HG03280 (cell line): ENCODE measurements at regions not wholly inside any gene's neighbourhood (a gene's known extent, or its start where the extent isn't known, plus 50 kb on each side); places are given as distances from the start of the nearest gene placed in this dataset.
A peak's percentile ranks its signal among the peaks of the same experiment; 100 is the strongest.

Experiments
- ATAC-seq: cut with Tn5 transposase; IDR thresholded peaks from one replicate; pipeline ENCODE4 v1.9.1; 2021; ENCODE audit warnings: mild to moderate bottlenecking, moderate library complexity; ENCODE audit not compliant: unreplicated experiment

GRCh38 chr12:93042684-93043083 is 113.6 kb upstream of the EEA1 start:
- no peak for ATAC-seq

DNA sequence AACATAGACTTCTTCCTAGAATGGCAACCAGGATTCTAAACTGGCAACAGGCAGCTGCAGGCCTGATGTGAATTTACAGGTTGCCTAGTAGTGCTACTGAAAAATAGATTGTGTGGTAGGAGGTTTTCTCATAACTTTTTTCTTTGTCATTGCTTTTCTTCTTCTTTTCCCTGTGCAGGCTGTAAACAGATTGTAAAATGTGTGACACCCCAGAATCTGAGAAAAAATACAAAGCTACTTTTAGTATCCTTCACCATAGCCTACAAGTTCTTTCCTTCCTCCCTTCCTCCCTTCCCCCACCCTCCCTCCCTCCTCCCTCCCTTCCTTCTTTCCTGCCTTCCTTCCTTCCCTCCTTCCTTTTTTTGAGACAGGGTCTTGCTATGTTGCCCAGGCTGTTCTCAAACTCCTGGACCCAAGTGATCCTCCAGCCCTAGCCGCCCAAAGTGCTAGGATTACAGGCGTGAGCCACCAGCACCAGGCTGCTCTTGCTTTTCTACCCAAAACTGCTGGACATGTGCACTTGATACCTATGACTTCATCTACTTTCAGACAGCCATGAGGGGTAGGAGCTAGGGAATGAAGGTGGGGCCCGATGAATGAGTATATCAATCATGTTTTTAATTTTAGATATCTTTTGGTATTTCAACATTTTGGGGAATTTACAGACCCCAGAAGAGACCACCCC is 114.2 kb upstream of the EEA1 start:
- ATAC-seq = no peak

DNA sequence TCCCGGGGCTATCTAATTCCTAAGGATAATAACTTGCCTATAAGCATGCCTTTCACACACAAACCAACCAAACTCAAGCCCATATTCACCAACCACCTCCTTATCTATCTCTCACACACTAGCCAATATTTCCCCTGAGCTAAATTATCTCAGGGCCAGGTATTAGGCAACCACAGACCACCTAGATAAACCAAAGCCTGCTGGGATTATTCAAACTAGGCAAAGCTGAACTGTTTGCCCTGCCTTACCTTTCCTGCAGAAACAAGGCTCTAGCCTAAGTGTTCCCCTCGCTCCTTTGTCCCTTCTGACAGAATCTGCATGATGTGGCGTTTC is 114.7 kb upstream of the EEA1 start:
- no peak for ATAC-seq

DNA sequence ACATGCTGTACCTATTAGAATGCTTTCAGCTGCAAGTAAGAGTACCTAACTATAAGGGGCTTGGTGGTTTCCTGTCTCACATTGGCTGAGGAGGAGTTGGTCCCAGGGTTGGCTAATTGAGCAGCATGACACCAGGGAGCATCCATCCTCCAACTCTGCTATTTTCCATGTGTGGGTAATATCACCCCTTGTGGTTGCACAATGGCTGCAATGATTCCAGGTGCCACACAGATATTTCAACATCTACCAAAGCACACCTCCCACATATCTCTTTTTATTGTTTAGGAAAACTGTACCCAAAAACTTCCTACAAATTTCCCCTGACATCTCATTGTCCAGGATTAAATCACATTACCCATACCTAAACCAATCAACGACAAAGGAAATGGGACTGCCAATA is 118.0 kb upstream of the EEA1 start:
- no peak for ATAC-seq

GRCh38 chr12:93048656-93049055 is 119.6 kb upstream of the EEA1 start:
- no peak for ATAC-seq

- no peak for ATAC-seq
Measured at GRCh38 chr12:93050026-93050747, 121.1 kb upstream of the EEA1 start.

GRCh38 chr12:93050748-93051081 is 121.6 kb upstream of the EEA1 start:
- ATAC-seq = no peak

- ATAC-seq = no peak
Measured at GRCh38 chr12:93054021-93054420, 124.9 kb upstream of the EEA1 start.

GRCh38 chr12:93055221-93055620 is 126.1 kb upstream of the EEA1 start:
- no peak for ATAC-seq

DNA sequence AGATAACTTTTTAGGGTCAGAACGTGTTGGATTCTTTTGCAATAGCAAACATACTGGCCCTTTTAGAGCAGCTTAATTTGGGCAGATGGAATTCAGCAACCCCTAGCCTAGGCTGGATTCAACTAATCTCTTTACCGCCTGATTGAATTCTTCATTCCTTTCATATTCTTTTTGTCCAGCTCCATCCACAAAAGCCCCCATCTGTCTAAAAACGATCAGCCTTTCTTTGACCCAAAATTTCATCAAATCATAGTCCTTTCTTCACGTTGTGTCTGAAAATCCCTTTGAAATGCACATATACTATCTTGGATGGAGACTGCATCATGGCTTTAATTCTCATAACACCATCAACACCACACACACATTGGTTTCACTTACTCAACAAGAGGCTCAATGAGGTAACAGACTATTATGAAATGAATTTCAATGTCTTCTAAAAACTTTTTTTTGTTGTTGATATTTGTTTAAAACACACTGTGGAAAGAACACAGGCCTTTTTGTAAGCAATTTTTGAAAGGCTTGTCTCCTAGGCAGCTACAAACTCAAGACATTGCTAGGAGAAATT is 128.0 kb upstream of the EEA1 start:
- no peak for ATAC-seq

DNA sequence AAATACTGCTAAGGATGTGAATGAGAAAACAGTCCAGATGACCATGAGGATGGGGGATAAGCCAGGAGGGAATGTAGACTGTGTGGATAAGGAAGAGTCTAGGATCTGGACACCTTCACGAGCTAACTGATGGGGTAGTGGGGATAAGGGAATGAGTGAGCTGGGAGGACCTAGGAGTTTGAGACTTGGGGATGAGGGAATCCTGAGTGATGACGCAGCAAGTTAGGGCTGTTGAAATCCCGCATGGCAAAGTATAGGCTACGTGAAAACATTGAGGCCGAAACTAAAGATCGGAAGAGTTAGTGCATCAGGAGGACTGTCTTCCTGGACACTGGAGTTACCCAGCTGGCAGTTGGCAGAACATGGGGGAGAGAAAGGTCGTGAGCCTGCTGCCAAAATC is 129.2 kb upstream of the EEA1 start:
- ATAC-seq = no peak

DNA sequence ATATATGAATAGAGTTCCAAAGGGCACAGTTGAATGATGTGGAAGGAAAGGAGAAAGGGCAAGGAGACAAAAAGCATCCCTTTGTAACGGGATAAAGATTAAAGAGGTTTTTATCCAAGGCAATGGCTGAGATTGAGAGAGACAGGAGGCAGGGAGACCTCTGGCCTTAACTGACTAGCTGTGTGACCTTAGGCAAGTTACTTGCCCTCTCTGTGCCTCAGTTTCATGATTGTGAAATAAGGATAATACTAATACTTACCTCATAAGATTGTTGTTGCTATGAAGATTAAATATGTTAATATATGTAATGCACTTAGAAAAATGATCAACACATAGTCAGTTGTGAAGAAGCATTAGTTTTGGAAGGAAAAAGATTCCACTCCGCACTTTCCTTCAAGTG is 130.2 kb upstream of the EEA1 start:
- no peak for ATAC-seq

- ATAC-seq = peak; percentile 97
Measured at GRCh38 chr12:93059925-93060665, 131.0 kb upstream of the EEA1 start.

DNA sequence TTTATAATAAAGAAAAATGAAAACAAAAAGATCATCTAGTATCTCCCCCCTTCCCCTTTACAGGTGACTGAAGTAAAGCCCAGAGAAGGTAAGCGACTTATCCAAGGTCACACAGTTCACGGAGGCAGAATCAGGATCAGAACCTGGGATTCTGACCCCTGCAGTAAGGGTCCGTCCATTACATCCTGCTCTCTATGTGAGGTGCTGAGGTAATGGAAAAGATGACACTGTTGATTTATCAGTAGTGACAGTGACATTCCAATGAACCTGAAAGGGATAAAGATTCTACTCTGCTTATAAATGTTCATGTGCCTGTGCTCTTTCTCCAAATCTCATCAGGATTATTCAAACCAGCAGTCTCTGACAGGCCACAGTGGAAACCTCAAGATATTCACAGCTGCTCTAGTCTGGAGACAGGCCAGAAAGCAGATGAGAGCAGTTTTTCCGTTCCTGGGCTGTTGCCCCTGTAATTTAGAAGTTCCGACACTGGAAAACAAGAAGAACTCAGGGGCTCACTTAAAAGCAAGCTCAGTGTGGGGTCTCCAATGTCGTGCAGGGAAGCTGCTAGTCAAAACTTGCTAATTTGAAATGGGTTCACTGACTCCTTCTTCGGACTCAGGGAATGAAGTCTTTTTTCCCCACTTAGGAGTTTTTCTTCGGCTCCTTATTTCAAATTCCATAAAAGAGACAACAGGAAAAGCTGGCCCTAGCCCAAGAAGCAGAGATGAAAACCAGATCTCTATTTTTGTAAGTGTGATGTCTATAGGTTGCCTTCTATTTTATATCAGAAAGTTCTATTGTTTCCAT is 131.8 kb upstream of the EEA1 start:
- ATAC-seq = peak; percentile 22

DNA sequence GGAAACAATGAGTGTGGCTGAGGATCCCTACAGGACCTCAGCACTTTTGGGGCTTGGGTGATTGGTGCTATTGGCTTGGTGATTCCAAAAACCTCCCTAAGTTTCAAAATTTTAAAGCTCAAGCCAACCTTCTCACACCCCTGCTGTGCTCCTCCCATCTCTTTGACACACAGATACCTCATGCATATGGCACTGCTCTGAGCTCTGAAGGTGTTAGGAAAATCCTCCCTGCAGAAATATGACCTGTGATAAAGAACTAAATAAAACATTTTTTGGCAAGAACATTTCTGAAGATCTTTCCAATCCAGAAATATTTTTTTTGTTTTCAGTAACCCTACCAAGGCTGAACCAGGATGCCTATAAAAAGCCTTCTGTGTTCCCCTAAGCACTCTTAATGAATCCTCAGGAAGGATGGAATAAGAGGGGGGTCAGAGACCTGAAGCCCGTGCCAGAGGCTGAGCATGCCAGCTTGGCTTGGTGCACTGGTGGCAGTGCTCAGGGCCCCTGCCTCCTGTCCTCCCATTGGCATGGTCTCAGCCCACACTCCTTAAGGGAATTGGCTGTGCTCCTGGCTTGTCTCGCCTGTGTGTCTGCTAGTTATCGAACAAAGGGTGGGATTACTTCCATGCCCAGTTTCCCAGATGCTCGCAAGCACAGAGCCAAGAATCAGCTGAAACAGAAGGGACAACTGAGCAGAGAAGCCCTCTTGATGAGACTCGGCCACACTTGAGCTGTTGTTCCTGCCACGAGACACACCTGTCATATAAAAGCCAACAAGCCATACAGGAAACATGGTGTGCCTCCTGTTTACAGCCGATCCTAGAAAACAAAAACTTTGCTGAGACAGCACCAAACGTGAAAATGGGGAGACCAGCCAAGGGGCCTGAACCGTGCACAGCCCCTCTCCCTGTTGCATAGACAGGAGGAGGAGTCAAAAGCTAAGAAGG is 132.7 kb upstream of the EEA1 start:
- no peak for ATAC-seq

DNA sequence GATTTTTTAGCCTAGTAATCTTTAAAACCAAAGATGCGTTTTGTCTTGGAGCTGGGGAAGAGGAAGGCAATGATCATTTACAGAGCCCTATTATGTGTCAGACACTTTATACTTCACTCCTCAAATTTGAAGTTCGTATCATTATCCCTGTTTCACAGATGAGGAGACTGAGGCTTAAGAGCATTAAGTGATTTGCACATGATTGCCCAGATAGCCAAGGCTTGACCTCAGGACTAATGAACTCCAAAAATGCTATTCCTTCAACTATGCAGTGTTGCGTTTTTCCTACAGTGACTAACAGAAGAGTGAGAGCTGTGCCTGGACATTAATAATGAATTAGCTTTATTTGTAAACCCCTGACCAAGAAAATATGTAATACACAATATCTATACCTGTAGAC is 136.8 kb upstream of the EEA1 start:
- ATAC-seq = no peak

- ATAC-seq = no peak
Measured at GRCh38 chr12:93072340-93072739, 143.2 kb upstream of the EEA1 start.

DNA sequence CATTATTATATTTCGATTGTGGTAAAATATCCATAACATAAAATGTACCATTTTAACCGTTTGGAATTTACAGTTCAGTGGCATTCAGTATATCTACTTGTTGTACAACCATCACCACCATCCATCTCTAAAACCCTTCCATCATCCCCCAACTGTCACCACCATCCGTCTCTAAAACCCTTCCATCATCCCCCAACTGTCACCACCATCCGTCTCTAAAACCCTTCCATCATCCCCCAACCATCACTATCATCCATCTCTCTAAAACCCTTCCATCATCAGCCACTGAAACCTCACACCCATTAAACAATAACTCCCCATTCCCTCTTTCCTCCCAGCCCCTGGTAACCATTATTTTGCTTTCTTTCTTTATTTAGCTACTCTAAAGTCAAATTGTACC is 144.2 kb upstream of the EEA1 start:
- no peak for ATAC-seq

DNA sequence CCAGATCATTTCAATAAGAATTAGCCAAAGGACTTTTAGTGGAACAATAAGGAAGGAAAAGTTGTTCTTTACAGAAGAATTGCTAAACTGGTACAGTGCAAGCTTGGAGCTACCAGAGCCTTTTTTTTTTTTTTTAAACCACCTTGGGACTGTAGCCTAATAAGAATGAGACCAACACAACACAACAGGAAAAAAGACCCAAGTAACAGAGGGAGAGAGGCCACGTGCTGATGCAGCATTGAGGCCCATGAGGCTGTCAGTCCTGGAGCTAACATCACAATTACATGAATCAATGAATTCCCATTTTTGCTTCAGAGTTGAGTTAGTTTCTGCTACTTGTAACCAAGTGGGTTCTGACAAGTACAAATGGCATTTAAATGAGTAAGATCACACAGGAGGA is 149.0 kb upstream of the EEA1 start:
- ATAC-seq = no peak

GRCh38 chr12:93078577-93078976 is 149.5 kb upstream of the EEA1 start:
- ATAC-seq = no peak
